HEK293 (cell line): ENCODE measurements at regions not wholly inside any gene's neighbourhood (a gene's known extent, or its start where the extent isn't known, plus 50 kb on each side); places are given as distances from the start of the nearest gene placed in this dataset.

ENCODE experiments used
- CTCF ChIA-PET: fragments of 350-600 bp; formaldehyde crosslinking; extraction: SDS; loops from one replicate; lab custom pipeline; 2021; ENCODE audit warnings: antibody characterized with exemption; lab: Yijun Ruan, JAX
- POLR2A ChIA-PET: fragments of 300-600 bp; formaldehyde crosslinking; extraction: SDS; loops from one replicate; lab custom pipeline; 2020; ENCODE audit warnings: antibody characterized with exemption, inconsistent platforms; lab: Yijun Ruan, JAX
- H3K27ac ChIP-seq: fragments of 200-500 bp; sonication (Bioruptor generic); 2 replicates; pipeline ENCODE4 v1.5.1; 2014; ENCODE audit warnings: low read depth, low read length, control low read depth, inconsistent platforms; ENCODE audit errors: extremely low read depth
- H3K36me3 ChIP-seq, 2 experiments: fragments of 200-500 bp in 1 of 2; sonication (Bioruptor generic) in 1 of 2; 1 replicate in 1 of 2; 2 replicates in 1 of 2; pipeline ENCODE4 v1.5.1; 2014 to 2017; ENCODE audit warnings: inconsistent platforms in 2 of 2, low read length in 2 of 2; ENCODE audit not compliant: control insufficient read depth in 2 of 2, insufficient read depth in 1 of 2
- H3K4me1 ChIP-seq: fragments of 200-500 bp; sonication (Bioruptor generic); 2 replicates; pipeline ENCODE4 v1.5.1; 2014; ENCODE audit warnings: mild to moderate bottlenecking, low read length, inconsistent platforms; ENCODE audit not compliant: control insufficient read depth, insufficient read depth
- H3K4me3 ChIP-seq: 2 replicates; pipeline ENCODE4 v1.5.1; 2011; ENCODE audit warnings: low read depth, mild to moderate bottlenecking, control low read depth, low read length, moderate library complexity
- H3K9me3 ChIP-seq: fragments of 200-500 bp; sonication (Bioruptor generic); 2 replicates; pipeline ENCODE4 v1.5.1; 2014; ENCODE audit warnings: low read depth, low read length, inconsistent platforms; ENCODE audit not compliant: control insufficient read depth, insufficient read depth
- BCL11B ChIP-seq: fragments of 450-650 bp; formaldehyde crosslinking; IDR thresholded peaks from 2 replicates; pipeline ENCODE4 v1.5.1; 2016; ENCODE audit warnings: low read depth, missing biosample characterization, missing genetic modification characterization
- SCRT2 ChIP-seq: fragments of 450-650 bp; formaldehyde crosslinking; IDR thresholded peaks from 2 replicates; pipeline ENCODE4 v1.5.1; 2016; ENCODE audit warnings: missing biosample characterization, missing genetic modification characterization
- SP2 ChIP-seq: fragments of 450-650 bp; formaldehyde crosslinking; IDR thresholded peaks from 2 replicates; pipeline ENCODE4 v1.5.1; 2016; ENCODE audit warnings: missing biosample characterization, missing genetic modification characterization
- SP3 ChIP-seq: fragments of 450-650 bp; formaldehyde crosslinking; IDR thresholded peaks from 2 replicates; pipeline ENCODE4 v1.5.1; 2016; ENCODE audit warnings: missing biosample characterization, missing genetic modification characterization
- TRIM28 ChIP-seq: IDR thresholded peaks from 2 replicates; pipeline ENCODE4 v1.6.1; 2011; ENCODE audit warnings: low read length, control low read depth, borderline replicate concordance
- TSHZ1 ChIP-seq: fragments of 450-650 bp; formaldehyde crosslinking; IDR thresholded peaks from 2 replicates; pipeline ENCODE4 v1.5.1; 2016; ENCODE audit warnings: missing biosample characterization, missing genetic modification characterization, borderline replicate concordance
- ZBTB1 ChIP-seq: fragments of 450-650 bp; formaldehyde crosslinking; IDR thresholded peaks from 2 replicates; pipeline ENCODE4 v1.5.1; 2016; ENCODE audit warnings: missing biosample characterization, missing genetic modification characterization
- ZBTB11 ChIP-seq: fragments of 450-650 bp; formaldehyde crosslinking; conservative IDR thresholded peaks from 2 replicates; pipeline ENCODE4 v1.5.1; 2016; ENCODE audit warnings: low read depth, missing biosample characterization, missing genetic modification characterization
- ZBTB26 ChIP-seq: fragments of 450-650 bp; formaldehyde crosslinking; optimal IDR thresholded peaks from 2 replicates; pipeline ENCODE3; 2016; ENCODE audit warnings: missing biosample characterization, mild to moderate bottlenecking, missing genetic modification characterization
- ZBTB44 ChIP-seq: fragments of 450-650 bp; IDR thresholded peaks from 2 replicates; pipeline ENCODE4 v1.5.1; 2018; ENCODE audit warnings: missing biosample characterization, mild to moderate bottlenecking, missing genetic modification characterization
- ZNF114 ChIP-seq: fragments of 450-650 bp; formaldehyde crosslinking; IDR thresholded peaks from 2 replicates; pipeline ENCODE4 v1.5.0; 2017; ENCODE audit warnings: missing biosample characterization, missing genetic modification characterization
- ZNF132 ChIP-seq: fragments of 450-650 bp; formaldehyde crosslinking; IDR thresholded peaks from 2 replicates; pipeline ENCODE4 v1.5.1; 2017; ENCODE audit warnings: missing biosample characterization, missing genetic modification characterization, borderline replicate concordance
- ZNF155 ChIP-seq: fragments of 450-650 bp; formaldehyde crosslinking; IDR thresholded peaks from 2 replicates; pipeline ENCODE4 v1.5.1; 2016; ENCODE audit warnings: missing biosample characterization, missing genetic modification characterization
- ZNF221 ChIP-seq: fragments of 450-650 bp; formaldehyde crosslinking; IDR thresholded peaks from 2 replicates; pipeline ENCODE4 v1.5.1; 2017; ENCODE audit warnings: missing biosample characterization, missing genetic modification characterization, borderline replicate concordance
- ZNF394 ChIP-seq: fragments of 450-650 bp; formaldehyde crosslinking; IDR thresholded peaks from 2 replicates; pipeline ENCODE4 v1.5.1; 2016; ENCODE audit warnings: missing biosample characterization, missing genetic modification characterization, mild to moderate bottlenecking, moderate library complexity, borderline replicate concordance
- ZNF426 ChIP-seq: fragments of 450-650 bp; formaldehyde crosslinking; IDR thresholded peaks from 2 replicates; pipeline ENCODE4 v1.5.1; 2017; ENCODE audit warnings: missing biosample characterization, missing genetic modification characterization, mild to moderate bottlenecking, inconsistent platforms, moderate library complexity
- ZNF473 ChIP-seq: fragments of 450-650 bp; formaldehyde crosslinking; IDR thresholded peaks from 2 replicates; pipeline ENCODE4 v1.5.1; 2017; ENCODE audit warnings: missing biosample characterization, missing genetic modification characterization
- ZNF560 ChIP-seq: fragments of 450-650 bp; formaldehyde crosslinking; IDR thresholded peaks from 2 replicates; pipeline ENCODE4 v1.5.1; 2017; ENCODE audit warnings: missing biosample characterization, missing genetic modification characterization, borderline replicate concordance
- ZNF561 ChIP-seq: fragments of 450-650 bp; IDR thresholded peaks from 2 replicates; pipeline ENCODE4 v1.5.1; 2018; ENCODE audit warnings: missing biosample characterization, missing genetic modification characterization, borderline replicate concordance
- ZNF596 ChIP-seq: fragments of 450-650 bp; IDR thresholded peaks from 2 replicates; pipeline ENCODE4 v1.5.0; 2018; ENCODE audit warnings: missing biosample characterization, mild to moderate bottlenecking, missing genetic modification characterization, moderate library complexity
- ZNF600 ChIP-seq: fragments of 450-650 bp; formaldehyde crosslinking; IDR thresholded peaks from 2 replicates; pipeline ENCODE4 v1.5.1; 2016; ENCODE audit warnings: missing biosample characterization, missing genetic modification characterization
- ZNF610 ChIP-seq: fragments of 450-650 bp; formaldehyde crosslinking; IDR thresholded peaks from 2 replicates; pipeline ENCODE4 v1.5.1; 2016; ENCODE audit warnings: missing biosample characterization, missing genetic modification characterization, borderline replicate concordance
- ZNF677 ChIP-seq: fragments of 450-650 bp; IDR thresholded peaks from 2 replicates; pipeline ENCODE4 v1.5.0; 2018; ENCODE audit warnings: missing biosample characterization, mild to moderate bottlenecking, missing genetic modification characterization, moderate library complexity
- ZSCAN23 ChIP-seq: fragments of 450-650 bp; formaldehyde crosslinking; IDR thresholded peaks from 2 replicates; pipeline ENCODE4 v1.5.1; 2016; ENCODE audit warnings: missing biosample characterization, missing genetic modification characterization

- TF ChIP-seq ZBTB44 (no peak), ZNF114 (tag by site-specific recombination) (no peak), ZNF600 (tag by site-specific recombination) (no peak), ZNF610 (tag by site-specific recombination) (no peak), ZNF132 (tag by site-specific recombination) (no peak), ZNF394 (tag by site-specific recombination) (no peak), ZSCAN23 (tag by site-specific recombination) (no peak), ZNF473 (no peak)
Observed at GRCh38 chr15:62853841-62854225, 188.7 kb upstream of the TPM1 start (continued).

GRCh38 chr15:62854420-62855084 lies 188.0 kb upstream of the TPM1 start:
- ChIA-PET CTCF (interaction anchor here (0.6 to 1.2 kb wide), 2 partner anchors 193 to 239 kb away, joined by 3 to 6 read pairs; no protein-coding TSS in a partner anchor), POLR2A (no interaction called here)
- Histone ChIP-seq H3K4me3 (no peak overlapping the region), H3K9me3 (no peaks in the 10 kb centered on the region), H3K27ac (no peak overlapping the region), H3K4me1 (no peaks in the 10 kb centered on the region), H3K36me3 (no peaks in the 10 kb centered on the region)
- TF ChIP-seq SCRT2 (tag by site-specific recombination), result no peak
- TF ChIP-seq ZNF426, result no peak
- no peak for TF ChIP-seq ZBTB11 (tag by site-specific recombination)
- TF ChIP-seq ZNF677, result no peak
- no peak for TF ChIP-seq BCL11B (tag by site-specific recombination)
- no peak for TF ChIP-seq TRIM28
- no peak for TF ChIP-seq ZNF132 (tag by site-specific recombination)
- no peak for TF ChIP-seq ZBTB26 (tag by site-specific recombination)
- no peak for TF ChIP-seq ZNF155 (tag by site-specific recombination)
- TF ChIP-seq ZNF394 (tag by site-specific recombination), result no peak
- no peak for TF ChIP-seq ZBTB1 (tag by site-specific recombination)
- TF ChIP-seq SP3, result no peak
- no peak for TF ChIP-seq SP2
- TF ChIP-seq ZNF560 (tag by site-specific recombination), result no peak
- no peak for TF ChIP-seq ZNF596
- TF ChIP-seq TSHZ1 (tag by site-specific recombination), result no peak
- no peak for TF ChIP-seq ZNF221 (tag by site-specific recombination)
- no peak for TF ChIP-seq ZNF561 (tag by site-specific recombination)
